Astrocyte of the cerebellum (primary cell): ENCODE measurements at regions not wholly inside any gene's neighbourhood (a gene's known extent, or its start where the extent isn't known, plus 50 kb on each side); places are given as distances from the start of the nearest gene placed in this dataset.

Experiments used
- DNase-seq: peaks from one replicate; pipeline ENCODE4 v3.0.0-alpha.2; 2011; ENCODE audit warnings: low read depth
- H3K4me3 ChIP-seq: 2 replicates; pipeline ENCODE4 v1.5.1; 2011; ENCODE audit warnings: mild to moderate bottlenecking, low read depth, low read length, moderate library complexity
- in situ Hi-C: cut with HindIII; loops from 2 replicates; pipeline ENCODE4 v1.10.0; 2017; ENCODE audit warnings: low sequenced_read_pairs
- TF ChIP-seq, protein P1 (sequence below): IDR thresholded peaks from 2 replicates; pipeline ENCODE4 v1.5.1; 2012; ENCODE audit warnings: low read length, low read depth, moderate library complexity, mild to moderate bottlenecking; ENCODE audit errors: missing control alignments

DNA sequence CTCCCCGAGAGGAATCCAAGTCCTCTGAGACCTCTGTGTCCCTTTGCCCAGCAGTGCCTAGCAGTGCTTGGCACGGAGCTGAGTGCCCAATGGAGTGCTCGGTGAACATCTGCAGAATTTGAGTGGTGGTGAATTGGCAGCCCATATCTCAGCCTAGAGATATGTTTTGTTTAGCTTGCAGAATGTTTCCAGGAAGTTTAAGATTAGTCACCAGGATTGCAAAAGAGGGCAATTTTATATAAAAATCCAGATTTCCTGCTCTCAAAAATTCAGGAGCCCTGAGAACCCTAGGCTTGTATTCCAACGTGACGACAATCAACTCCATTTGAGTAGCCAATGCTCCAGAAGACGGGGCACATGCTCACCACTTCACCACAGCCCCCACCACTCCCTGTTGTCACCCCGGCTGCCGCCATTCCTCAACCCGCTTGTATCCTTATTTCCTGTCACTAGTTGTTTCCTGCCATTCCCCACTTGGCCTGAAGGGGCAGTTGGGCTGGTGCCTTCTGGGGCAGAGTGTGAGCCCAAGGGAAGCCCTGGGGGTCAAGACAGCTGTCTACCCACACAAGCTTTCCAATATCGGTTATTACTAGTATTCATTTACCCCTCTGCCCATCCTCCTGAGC, 116.9 kb downstream of the EFNB1 start:
- no peak for DNase-seq
- TF ChIP-seq, protein P1, sequence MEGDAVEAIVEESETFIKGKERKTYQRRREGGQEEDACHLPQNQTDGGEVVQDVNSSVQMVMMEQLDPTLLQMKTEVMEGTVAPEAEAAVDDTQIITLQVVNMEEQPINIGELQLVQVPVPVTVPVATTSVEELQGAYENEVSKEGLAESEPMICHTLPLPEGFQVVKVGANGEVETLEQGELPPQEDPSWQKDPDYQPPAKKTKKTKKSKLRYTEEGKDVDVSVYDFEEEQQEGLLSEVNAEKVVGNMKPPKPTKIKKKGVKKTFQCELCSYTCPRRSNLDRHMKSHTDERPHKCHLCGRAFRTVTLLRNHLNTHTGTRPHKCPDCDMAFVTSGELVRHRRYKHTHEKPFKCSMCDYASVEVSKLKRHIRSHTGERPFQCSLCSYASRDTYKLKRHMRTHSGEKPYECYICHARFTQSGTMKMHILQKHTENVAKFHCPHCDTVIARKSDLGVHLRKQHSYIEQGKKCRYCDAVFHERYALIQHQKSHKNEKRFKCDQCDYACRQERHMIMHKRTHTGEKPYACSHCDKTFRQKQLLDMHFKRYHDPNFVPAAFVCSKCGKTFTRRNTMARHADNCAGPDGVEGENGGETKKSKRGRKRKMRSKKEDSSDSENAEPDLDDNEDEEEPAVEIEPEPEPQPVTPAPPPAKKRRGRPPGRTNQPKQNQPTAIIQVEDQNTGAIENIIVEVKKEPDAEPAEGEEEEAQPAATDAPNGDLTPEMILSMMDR = peak; percentile 42
- no peak overlapping the region for H3K4me3 ChIP-seq
- in situ Hi-C loops = no loop called here

DNA sequence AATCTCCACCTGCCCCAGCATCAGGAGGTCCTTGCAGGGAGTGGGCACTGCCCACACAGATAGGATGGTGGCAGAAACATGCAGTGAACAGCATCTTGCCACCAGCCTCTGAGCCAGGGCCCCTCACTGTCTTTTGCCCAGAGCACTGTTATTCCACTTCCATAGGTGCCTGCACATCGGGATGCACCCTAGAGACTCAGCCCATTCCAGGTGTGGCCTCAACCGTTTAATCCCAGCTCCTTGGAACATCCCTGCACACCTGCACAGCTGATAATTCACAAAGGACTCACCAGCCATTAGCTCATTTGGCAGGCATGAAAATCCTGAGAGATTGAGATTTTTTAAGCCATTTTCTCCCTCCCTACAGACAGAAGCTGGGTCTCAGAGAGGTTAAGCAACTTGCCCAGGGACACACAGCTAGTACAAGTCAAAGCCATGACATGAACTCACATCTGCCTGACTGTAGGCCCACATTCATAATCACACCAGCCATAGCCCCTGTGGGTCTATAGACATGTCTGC, 116.3 kb downstream of the EFNB1 start:
- no peak for DNase-seq
- in situ Hi-C loops = no loop called here

DNA sequence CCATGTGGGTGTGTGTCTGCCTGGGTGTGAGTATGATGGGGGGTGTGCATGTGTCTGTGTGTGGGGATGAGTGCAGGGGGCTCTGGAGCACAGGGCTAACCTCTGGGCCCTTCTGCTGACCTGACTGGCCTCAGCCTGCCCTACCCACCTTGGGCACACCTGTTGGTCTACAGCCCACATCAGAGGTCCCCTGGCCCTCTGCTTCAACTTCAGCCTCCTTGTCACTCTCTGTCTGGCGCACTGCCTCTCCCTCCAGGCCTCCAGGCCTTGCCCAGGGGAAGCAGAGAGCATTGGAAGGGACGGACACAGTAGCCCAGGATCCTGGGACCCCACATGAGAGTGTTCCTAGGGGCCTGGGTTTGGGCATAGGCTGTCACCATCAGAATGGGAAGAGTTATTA, 115.4 kb downstream of the EFNB1 start:
- in situ Hi-C loops = no loop called here
- TF ChIP-seq, protein P1 = no peak
- H3K4me3 ChIP-seq = no peak overlapping the region
- no peak for DNase-seq

More for the DNA sequence above, 116.3 kb downstream of the EFNB1 start:
- TF ChIP-seq, protein P1 = no peak
- H3K4me3 ChIP-seq = no peak overlapping the region

DNA sequence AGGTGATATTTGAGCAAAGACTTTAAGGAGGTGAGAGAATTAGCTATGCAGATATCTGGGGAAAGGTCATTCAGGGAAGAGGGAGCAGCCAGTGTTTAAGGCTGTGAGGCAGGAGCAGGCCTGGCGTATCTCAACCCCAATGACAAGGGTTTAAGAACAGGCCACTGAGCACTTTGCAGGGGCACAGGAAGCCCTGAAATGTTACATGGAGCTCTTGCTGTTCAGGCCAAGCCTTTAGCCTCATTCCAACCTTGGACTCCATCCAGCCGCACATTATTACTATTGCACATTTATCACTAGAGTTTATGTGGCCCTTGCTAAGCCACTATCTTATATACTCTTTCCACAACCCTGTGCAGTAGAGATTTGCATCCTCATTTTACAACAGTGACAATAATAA, 114.0 kb downstream of the EFNB1 start:
- TF ChIP-seq, protein P1 = no peak
- DNase-seq = no peak
- in situ Hi-C loops = no loop called here
- no peak overlapping the region for H3K4me3 ChIP-seq

DNA sequence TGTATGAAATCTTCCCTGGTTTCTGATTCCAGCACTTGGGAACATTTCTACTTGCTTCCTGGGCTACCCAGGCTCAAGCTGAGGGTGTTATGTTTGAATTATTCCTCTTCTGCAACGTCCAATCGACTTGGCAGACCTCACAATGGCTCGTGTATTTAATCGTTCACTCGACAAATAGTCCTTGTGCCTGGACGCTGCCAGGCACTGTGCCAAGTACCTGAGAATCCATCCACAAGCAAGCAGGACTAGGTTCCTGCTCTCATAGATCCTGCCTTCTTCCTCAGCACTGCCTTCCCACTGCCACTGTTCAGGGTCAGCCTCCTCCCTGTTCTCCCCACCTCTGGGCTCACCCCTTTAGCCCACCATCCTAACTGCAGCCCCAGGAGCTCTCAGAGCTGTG, 113.3 kb downstream of the EFNB1 start:
- DNase-seq = no peak
- TF ChIP-seq, protein P1 = no peak
- in situ Hi-C loops = no loop called here
- H3K4me3 ChIP-seq = no peak overlapping the region

DNA sequence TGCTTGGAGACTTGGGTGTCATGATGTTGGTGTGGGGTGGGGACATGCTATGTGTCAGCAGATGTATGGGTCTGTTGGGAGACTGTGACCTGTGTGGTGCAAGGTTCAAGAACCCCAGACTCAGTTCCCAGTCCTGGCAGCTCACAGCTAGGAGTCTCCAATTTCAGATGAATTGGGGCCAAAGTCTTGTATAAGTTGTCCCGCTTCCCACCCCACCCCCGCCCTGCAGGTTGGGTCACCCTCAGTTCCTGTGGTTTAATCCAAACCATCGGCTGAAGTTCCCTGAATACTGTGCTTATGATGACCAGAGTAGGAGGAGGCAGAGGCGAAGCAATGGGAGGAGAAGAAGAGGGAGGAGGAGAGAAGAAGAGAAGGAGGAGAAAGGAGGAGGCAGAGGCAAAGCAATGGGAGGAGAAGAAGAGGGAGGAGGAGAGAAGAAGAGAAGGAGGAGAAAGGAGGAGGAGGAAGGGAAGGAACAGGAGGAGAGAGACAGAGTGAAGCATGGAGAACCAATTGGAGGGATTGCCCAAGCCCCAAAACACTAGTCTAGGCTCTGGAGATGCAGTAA, 112.6 kb downstream of the EFNB1 start:
- in situ Hi-C loops = no loop called here
- DNase-seq = no peak
- TF ChIP-seq, protein P1 = no peak
- no peak overlapping the region for H3K4me3 ChIP-seq
